ENCODE measurements at regions not wholly inside any gene's neighbourhood (a gene's known extent, or its start where the extent isn't known, plus 50 kb on each side); places are given as distances from the start of the nearest gene placed in this dataset.

- Histone ChIP-seq H2AFZ (replicated peaks; ENCODE audit: low read length, poor library complexity) (no peak overlapping the region), H4K8ac (ENCODE audit: low read depth in 2 of 2, low read length in 2 of 2) (no peak overlapping the region), H3K4me3 (ENCODE audit: insufficient read depth, low read depth, low read length) (no peak overlapping the region), H3K9me1 (ENCODE audit: insufficient read depth, low read length) (no peaks in the 10 kb centered on the region), H2BK120ac (ENCODE audit: low read depth, low read length) (no peak overlapping the region), H2AK9ac (replicated peaks; ENCODE audit: low read depth, low read length, poor library complexity) (peak overlapping the region; percentile 53), H2BK20ac (ENCODE audit: low read depth, low read length) (no peak overlapping the region), H3K27ac (ENCODE audit: insufficient read depth, low read length) (no peak overlapping the region), H3K14ac (replicated peaks; ENCODE audit: low read depth, low read length) (no peak overlapping the region), H3K23ac (ENCODE audit: low read depth, low read length) (peak overlapping the region; percentile 25; the same call in 1 of the 2 replicates), H3K4ac (ENCODE audit: low read depth, low read length) (no peak overlapping the region), H3K4me1 (ENCODE audit: control insufficient read depth, insufficient read depth, low read length) (no peaks in the 10 kb centered on the region), H3K9ac (ENCODE audit: low read depth, low read length) (no peak overlapping the region), H3K4me2 (ENCODE audit: low read depth, low read length) (no peak overlapping the region), H3K9me3 (ENCODE audit: control insufficient read depth, insufficient read depth, low read length) (no peaks in the 10 kb centered on the region), H3K36me3 (ENCODE audit: control insufficient read depth, insufficient read depth, low read length) (no peaks in the 10 kb centered on the region), H2BK5ac (ENCODE audit: low read depth, low read length, poor library complexity, severe bottlenecking) (no peak overlapping the region), H3K27me3 (ENCODE audit: control insufficient read depth, insufficient read depth, low read length) (peaks cover 2% of the 10 kb centered on the region), H3K79me1 (ENCODE audit: low read depth in 1 of 2, low read length in 2 of 2) (no peaks in the 10 kb centered on the region), H2AK5ac (ENCODE audit: low read depth, low read length) (no peak overlapping the region), H2BK15ac (ENCODE audit: low read depth, low read length) (no peak overlapping the region), H3K18ac (ENCODE audit: low read depth, low read length) (no peak overlapping the region), H4K20me1 (ENCODE audit: insufficient read depth, low read length) (no peaks in the 10 kb centered on the region), H3K56ac (ENCODE audit: extremely low read depth, insufficient read depth, low read length) (no peak overlapping the region), H4K91ac (ENCODE audit: insufficient read depth, low read depth, low read length) (no peak overlapping the region), H4K5ac (ENCODE audit: low read depth, low read length) (no peak overlapping the region)
- ATAC-seq (ENCODE audit: low read depth) (no peak), DNase-seq (no peak)
- intact Hi-C loops (cut with micrococcal nuclease) = no loop called here
- POLR2A ChIA-PET (ENCODE audit: unreplicated experiment) = no interaction called here
- TF ChIP-seq MXI1 (IDR thresholded peaks at IDR 0.05; ENCODE audit: borderline replicate concordance, low read depth, low read length) (no peak), BHLHE40 (IDR thresholded peaks at IDR 0.05; ENCODE audit: low read depth, low read length) (no peak), POLR2A (IDR thresholded peaks at IDR 0.05; ENCODE audit: low read depth, low read length) (no peak), CEBPB (IDR thresholded peaks at IDR 0.05; ENCODE audit: low read depth, low read length) (no peak), CHD1 (IDR thresholded peaks at IDR 0.05; ENCODE audit: low read depth, low read length) (no peak), RAD21 (IDR thresholded peaks at IDR 0.05; ENCODE audit: low read length) (no peak), FOS (IDR thresholded peaks at IDR 0.05; ENCODE audit: low read depth, low read length) (no peak), NFE2L2 (IDR thresholded peaks at IDR 0.05; ENCODE audit: low read depth, low read length) (no peak), USF2 (IDR thresholded peaks at IDR 0.05; ENCODE audit: low read depth, low read length) (no peak), RCOR1 (IDR thresholded peaks at IDR 0.05; ENCODE audit: insufficient replicate concordance, low read length) (no peak), RFX5 (IDR thresholded peaks at IDR 0.05; ENCODE audit: low read depth, low read length) (no peak), MAFK (IDR thresholded peaks at IDR 0.05; ENCODE audit: low read depth, low read length) (no peak), SMC3 (IDR thresholded peaks at IDR 0.05; ENCODE audit: low read depth, low read length) (no peak), MAZ (IDR thresholded peaks at IDR 0.05; ENCODE audit: borderline replicate concordance, low read depth, low read length) (no peak)
- TF ChIP-seq, protein P1, sequence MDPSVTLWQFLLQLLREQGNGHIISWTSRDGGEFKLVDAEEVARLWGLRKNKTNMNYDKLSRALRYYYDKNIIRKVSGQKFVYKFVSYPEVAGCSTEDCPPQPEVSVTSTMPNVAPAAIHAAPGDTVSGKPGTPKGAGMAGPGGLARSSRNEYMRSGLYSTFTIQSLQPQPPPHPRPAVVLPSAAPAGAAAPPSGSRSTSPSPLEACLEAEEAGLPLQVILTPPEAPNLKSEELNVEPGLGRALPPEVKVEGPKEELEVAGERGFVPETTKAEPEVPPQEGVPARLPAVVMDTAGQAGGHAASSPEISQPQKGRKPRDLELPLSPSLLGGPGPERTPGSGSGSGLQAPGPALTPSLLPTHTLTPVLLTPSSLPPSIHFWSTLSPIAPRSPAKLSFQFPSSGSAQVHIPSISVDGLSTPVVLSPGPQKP (IDR thresholded peaks at IDR 0.05; ENCODE audit: borderline replicate concordance, low read depth, low read length) = no peak
- TF ChIP-seq, protein P2, sequence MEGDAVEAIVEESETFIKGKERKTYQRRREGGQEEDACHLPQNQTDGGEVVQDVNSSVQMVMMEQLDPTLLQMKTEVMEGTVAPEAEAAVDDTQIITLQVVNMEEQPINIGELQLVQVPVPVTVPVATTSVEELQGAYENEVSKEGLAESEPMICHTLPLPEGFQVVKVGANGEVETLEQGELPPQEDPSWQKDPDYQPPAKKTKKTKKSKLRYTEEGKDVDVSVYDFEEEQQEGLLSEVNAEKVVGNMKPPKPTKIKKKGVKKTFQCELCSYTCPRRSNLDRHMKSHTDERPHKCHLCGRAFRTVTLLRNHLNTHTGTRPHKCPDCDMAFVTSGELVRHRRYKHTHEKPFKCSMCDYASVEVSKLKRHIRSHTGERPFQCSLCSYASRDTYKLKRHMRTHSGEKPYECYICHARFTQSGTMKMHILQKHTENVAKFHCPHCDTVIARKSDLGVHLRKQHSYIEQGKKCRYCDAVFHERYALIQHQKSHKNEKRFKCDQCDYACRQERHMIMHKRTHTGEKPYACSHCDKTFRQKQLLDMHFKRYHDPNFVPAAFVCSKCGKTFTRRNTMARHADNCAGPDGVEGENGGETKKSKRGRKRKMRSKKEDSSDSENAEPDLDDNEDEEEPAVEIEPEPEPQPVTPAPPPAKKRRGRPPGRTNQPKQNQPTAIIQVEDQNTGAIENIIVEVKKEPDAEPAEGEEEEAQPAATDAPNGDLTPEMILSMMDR (conservative IDR thresholded peaks at IDR 0.05; ENCODE audit: low read depth, low read length) = no peak
- no TSS peak for BruUV-seq (replicated peaks)
- dilution Hi-C loops (cut with HindIII; ENCODE audit: low sequenced_read_pairs, unreplicated experiment) = no loop called here
- in situ Hi-C loops (cut with MboI; ENCODE audit: low sequenced_read_pairs) = no loop called here
- no CpG with 5 or more reads among the region's 5 CpGs for WGBS, 2 experiments (ENCODE audit: extremely low coverage in 2 of 2, insufficient read length in 1 of 2)
- CTCF ChIA-PET = no interaction called here
These were observed 627.9 kb upstream of the KIRREL3 start for GRCh38 chr11:127628458-127628785.
